HEK293 (cell line): ENCODE measurements at regions not wholly inside any gene's neighbourhood (a gene's known extent, or its start where the extent isn't known, plus 50 kb on each side); places are given as distances from the start of the nearest gene placed in this dataset.

Source experiments
- CTCF ChIA-PET: fragments of 350-600 bp; formaldehyde crosslinking; extraction: SDS; loops from one replicate; lab custom pipeline; 2021; ENCODE audit warnings: antibody characterized with exemption; lab: Yijun Ruan, JAX
- POLR2A ChIA-PET: fragments of 300-600 bp; formaldehyde crosslinking; extraction: SDS; loops from one replicate; lab custom pipeline; 2020; ENCODE audit warnings: antibody characterized with exemption, inconsistent platforms; lab: Yijun Ruan, JAX
- H3K27ac ChIP-seq: fragments of 200-500 bp; sonication (Bioruptor generic); 2 replicates; pipeline ENCODE4 v1.5.1; 2014; ENCODE audit warnings: low read depth, low read length, control low read depth, inconsistent platforms; ENCODE audit errors: extremely low read depth
- H3K36me3 ChIP-seq, 2 experiments: fragments of 200-500 bp in 1 of 2; sonication (Bioruptor generic) in 1 of 2; 1 replicate in 1 of 2; 2 replicates in 1 of 2; pipeline ENCODE4 v1.5.1; 2014 to 2017; ENCODE audit warnings: inconsistent platforms in 2 of 2, low read length in 2 of 2; ENCODE audit not compliant: control insufficient read depth in 2 of 2, insufficient read depth in 1 of 2
- H3K4me1 ChIP-seq: fragments of 200-500 bp; sonication (Bioruptor generic); 2 replicates; pipeline ENCODE4 v1.5.1; 2014; ENCODE audit warnings: mild to moderate bottlenecking, low read length, inconsistent platforms; ENCODE audit not compliant: control insufficient read depth, insufficient read depth
- H3K4me3 ChIP-seq: 2 replicates; pipeline ENCODE4 v1.5.1; 2011; ENCODE audit warnings: low read depth, mild to moderate bottlenecking, control low read depth, low read length, moderate library complexity
- H3K9me3 ChIP-seq: fragments of 200-500 bp; sonication (Bioruptor generic); 2 replicates; pipeline ENCODE4 v1.5.1; 2014; ENCODE audit warnings: low read depth, low read length, inconsistent platforms; ENCODE audit not compliant: control insufficient read depth, insufficient read depth
- ELK4 ChIP-seq: IDR thresholded peaks from 2 replicates; pipeline ENCODE4 v1.6.1; 2011; ENCODE audit warnings: mild to moderate bottlenecking, low read depth, low read length, borderline replicate concordance
- HOXC10 ChIP-seq: sonication (generic); formaldehyde crosslinking; IDR thresholded peaks from 2 replicates; pipeline ENCODE4 v1.8.1; 2023; ENCODE audit warnings: mild to moderate bottlenecking, missing genetic modification reagents
- HOXD13 ChIP-seq: sonication (generic); formaldehyde crosslinking; IDR thresholded peaks from 2 replicates; pipeline ENCODE4 v1.8.0; 2022; ENCODE audit warnings: missing genetic modification reagents, borderline replicate concordance
- KLF8 ChIP-seq: fragments of 450-650 bp; formaldehyde crosslinking; IDR thresholded peaks from 2 replicates; pipeline ENCODE4 v1.5.1; 2016; ENCODE audit warnings: missing biosample characterization, missing genetic modification characterization
- MEIS1 ChIP-seq: sonication (generic); formaldehyde crosslinking; IDR thresholded peaks from 2 replicates; pipeline ENCODE4 v1.8.1; 2022; ENCODE audit warnings: missing genetic modification reagents, mild to moderate bottlenecking, borderline replicate concordance
- MZF1 ChIP-seq: fragments of 450-650 bp; formaldehyde crosslinking; IDR thresholded peaks from 2 replicates; pipeline ENCODE4 v1.5.1; 2017; ENCODE audit warnings: missing biosample characterization, missing genetic modification characterization, borderline replicate concordance
- REPIN1 ChIP-seq: fragments of 450-650 bp; formaldehyde crosslinking; IDR thresholded peaks from 2 replicates; pipeline ENCODE4 v1.5.1; 2017; ENCODE audit warnings: missing biosample characterization, missing genetic modification characterization, low read depth
- SALL2 ChIP-seq: fragments of 450-650 bp; formaldehyde crosslinking; IDR thresholded peaks from 2 replicates; pipeline ENCODE4 v1.5.0; 2017; ENCODE audit warnings: missing biosample characterization, mild to moderate bottlenecking, missing genetic modification characterization, borderline replicate concordance
- SP7 ChIP-seq: fragments of 450-650 bp; formaldehyde crosslinking; IDR thresholded peaks from 2 replicates; pipeline ENCODE4 v1.5.1; 2016; ENCODE audit warnings: missing biosample characterization, missing genetic modification characterization
- YY1 ChIP-seq: fragments of 450-650 bp; formaldehyde crosslinking; IDR thresholded peaks from 2 replicates; pipeline ENCODE4 v1.5.1; 2018; ENCODE audit warnings: missing biosample characterization, missing genetic modification characterization
- ZBTB1 ChIP-seq: fragments of 450-650 bp; formaldehyde crosslinking; IDR thresholded peaks from 2 replicates; pipeline ENCODE4 v1.5.1; 2016; ENCODE audit warnings: missing biosample characterization, missing genetic modification characterization
- ZBTB17 ChIP-seq: fragments of 450-650 bp; formaldehyde crosslinking; IDR thresholded peaks from 2 replicates; pipeline ENCODE4 v1.5.1; 2016; ENCODE audit warnings: missing biosample characterization, missing genetic modification characterization
- ZBTB8A ChIP-seq: fragments of 450-650 bp; formaldehyde crosslinking; IDR thresholded peaks from 2 replicates; pipeline ENCODE4 v1.5.1; 2016; ENCODE audit warnings: missing biosample characterization, missing genetic modification characterization
- ZFP3 ChIP-seq: fragments of 450-650 bp; formaldehyde crosslinking; IDR thresholded peaks from 2 replicates; pipeline ENCODE4 v1.5.1; 2016; ENCODE audit warnings: low read depth, missing biosample characterization, missing genetic modification characterization
- ZFP41 ChIP-seq: fragments of 450-650 bp; formaldehyde crosslinking; IDR thresholded peaks from 2 replicates; pipeline ENCODE4 v1.5.1; 2016; ENCODE audit warnings: missing biosample characterization, missing genetic modification characterization, borderline replicate concordance
- ZNF146 ChIP-seq: fragments of 450-650 bp; formaldehyde crosslinking; IDR thresholded peaks from 2 replicates; pipeline ENCODE4 v1.5.1; 2016; ENCODE audit warnings: missing biosample characterization, missing genetic modification characterization
- ZNF169 ChIP-seq: fragments of 450-650 bp; formaldehyde crosslinking; IDR thresholded peaks from 2 replicates; pipeline ENCODE4 v1.5.1; 2016; ENCODE audit warnings: missing biosample characterization, missing genetic modification characterization
- ZNF211 ChIP-seq: fragments of 450-650 bp; formaldehyde crosslinking; IDR thresholded peaks from 2 replicates; pipeline ENCODE4 v1.5.1; 2016; ENCODE audit warnings: low read depth, missing biosample characterization, missing genetic modification characterization
- ZNF341 ChIP-seq: fragments of 450-650 bp; formaldehyde crosslinking; IDR thresholded peaks from 2 replicates; pipeline ENCODE4; 2016; ENCODE audit warnings: low read depth, missing biosample characterization, missing genetic modification characterization
- ZNF354C ChIP-seq: fragments of 450-650 bp; formaldehyde crosslinking; IDR thresholded peaks from 2 replicates; pipeline ENCODE4 v1.5.1; 2016; ENCODE audit warnings: missing biosample characterization, missing genetic modification characterization, low read depth, borderline replicate concordance
- ZNF398 ChIP-seq: fragments of 450-650 bp; formaldehyde crosslinking; IDR thresholded peaks from 2 replicates; pipeline ENCODE4 v1.5.1; 2017; ENCODE audit warnings: missing biosample characterization, missing genetic modification characterization
- ZNF426 ChIP-seq: fragments of 450-650 bp; formaldehyde crosslinking; IDR thresholded peaks from 2 replicates; pipeline ENCODE4 v1.5.1; 2017; ENCODE audit warnings: missing biosample characterization, missing genetic modification characterization, mild to moderate bottlenecking, inconsistent platforms, moderate library complexity
- ZNF473 ChIP-seq: fragments of 450-650 bp; formaldehyde crosslinking; IDR thresholded peaks from 2 replicates; pipeline ENCODE4 v1.5.1; 2017; ENCODE audit warnings: missing biosample characterization, missing genetic modification characterization
- ZNF530 ChIP-seq: fragments of 450-650 bp; formaldehyde crosslinking; IDR thresholded peaks from 2 replicates; pipeline ENCODE4 v1.5.1; 2016; ENCODE audit warnings: low read depth, missing biosample characterization, missing genetic modification characterization
- ZNF670 ChIP-seq: fragments of 450-650 bp; formaldehyde crosslinking; IDR thresholded peaks from 2 replicates; pipeline ENCODE4 v1.5.1; 2016; ENCODE audit warnings: missing biosample characterization, missing genetic modification characterization, low read depth
- ZNF76 ChIP-seq: fragments of 450-650 bp; formaldehyde crosslinking; IDR thresholded peaks from 2 replicates; pipeline ENCODE4; 2016; ENCODE audit warnings: low read depth, missing biosample characterization, missing genetic modification characterization, borderline replicate concordance
- TF ChIP-seq, protein P1 (sequence below): fragments of 450-650 bp; formaldehyde crosslinking; IDR thresholded peaks from 2 replicates; pipeline ENCODE4 v1.5.1; 2016; ENCODE audit warnings: missing biosample characterization, missing genetic modification characterization

GRCh38 chr4:156346959-156347385, 393.3 kb upstream of the CTSO start (continued):
- TF ChIP-seq REPIN1 (tag by site-specific recombination), result no peak
- no peak for TF ChIP-seq HOXD13 (CRISPR knock-in tag)
- TF ChIP-seq ELK4, result no peak

- TF ChIP-seq ZFP41 (tag by site-specific recombination), result no peak
- no peak for TF ChIP-seq ZNF473 (tag by site-specific recombination)
- no peak for TF ChIP-seq MZF1 (tag by site-specific recombination)
- TF ChIP-seq ZNF211, result no peak
- TF ChIP-seq ZNF169, result no peak
- TF ChIP-seq, protein P1, sequence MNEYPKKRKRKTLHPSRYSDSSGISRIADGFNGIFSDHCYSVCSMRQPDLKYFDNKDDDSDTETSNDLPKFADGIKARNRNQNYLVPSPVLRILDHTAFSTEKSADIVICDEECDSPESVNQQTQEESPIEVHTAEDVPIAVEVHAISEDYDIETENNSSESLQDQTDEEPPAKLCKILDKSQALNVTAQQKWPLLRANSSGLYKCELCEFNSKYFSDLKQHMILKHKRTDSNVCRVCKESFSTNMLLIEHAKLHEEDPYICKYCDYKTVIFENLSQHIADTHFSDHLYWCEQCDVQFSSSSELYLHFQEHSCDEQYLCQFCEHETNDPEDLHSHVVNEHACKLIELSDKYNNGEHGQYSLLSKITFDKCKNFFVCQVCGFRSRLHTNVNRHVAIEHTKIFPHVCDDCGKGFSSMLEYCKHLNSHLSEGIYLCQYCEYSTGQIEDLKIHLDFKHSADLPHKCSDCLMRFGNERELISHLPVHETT (tag by site-specific recombination), result no peak
- TF ChIP-seq ZNF670 (tag by site-specific recombination), result no peak
- no peak for TF ChIP-seq ZBTB17 (tag by site-specific recombination)
- no peak for TF ChIP-seq MEIS1 (CRISPR knock-in tag)
- no peak for TF ChIP-seq YY1
- TF ChIP-seq ZNF146 (tag by site-specific recombination), result no peak
- no peak for TF ChIP-seq SP7 (tag by site-specific recombination)
- no peak for TF ChIP-seq ZNF426
- no peak for TF ChIP-seq ZBTB1
- TF ChIP-seq ZFP3 (tag by site-specific recombination), result no peak
- TF ChIP-seq ZNF76 (tag by site-specific recombination), result no peak
- no peaks in the 10 kb centered on the region for H3K36me3 ChIP-seq
- no peak overlapping the region for H3K27ac ChIP-seq
- ChIA-PET CTCF (no interaction called here), POLR2A (no interaction called here)
- no peaks in the 10 kb centered on the region for H3K9me3 ChIP-seq
- no peaks in the 10 kb centered on the region for H3K4me1 ChIP-seq
- H3K4me3 ChIP-seq, result no peak overlapping the region
Observed at GRCh38 chr4:156344397-156344796, 390.7 kb upstream of the CTSO start.

DNA sequence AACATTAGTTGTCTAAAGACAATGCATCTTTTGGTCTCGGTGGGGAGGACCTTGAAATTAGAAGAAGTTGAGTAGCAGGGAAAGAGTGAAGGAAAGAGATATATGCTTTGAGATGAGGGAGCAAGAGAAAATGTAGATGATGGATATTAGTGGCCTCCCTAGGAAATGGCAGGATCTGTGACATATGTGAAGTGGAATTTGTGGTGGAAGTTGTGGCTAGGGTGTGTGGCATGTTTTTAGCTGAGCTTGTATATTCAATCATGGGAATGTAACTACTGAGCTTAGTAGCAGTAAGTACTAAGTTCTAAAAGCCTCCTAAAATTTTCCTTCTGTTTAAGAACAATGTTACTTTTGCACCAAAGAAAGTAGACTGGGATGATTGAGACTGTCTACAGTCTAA, 382.8 kb upstream of the CTSO start:
- no peak for TF ChIP-seq ZNF398 (tag by site-specific recombination)
- TF ChIP-seq ZBTB8A, result no peak
- no peak for TF ChIP-seq ZNF530 (tag by site-specific recombination)
- TF ChIP-seq YY1, result no peak
- TF ChIP-seq KLF8, result no peak
- TF ChIP-seq HOXC10 (CRISPR knock-in tag), result no peak
- TF ChIP-seq MEIS1 (CRISPR knock-in tag), result no peak
- no peak for TF ChIP-seq ZNF354C
- no peak for TF ChIP-seq ZNF341 (tag by site-specific recombination)
- no peak for TF ChIP-seq SALL2 (tag by site-specific recombination)
- no peaks in the 10 kb centered on the region for H3K36me3 ChIP-seq
- no peak overlapping the region for H3K4me3 ChIP-seq
- no peak overlapping the region for H3K27ac ChIP-seq
- H3K9me3 ChIP-seq, result no peaks in the 10 kb centered on the region
- ChIA-PET POLR2A (no interaction called here), CTCF (no interaction called here)
- no peaks in the 10 kb centered on the region for H3K4me1 ChIP-seq
